ENCODE measurements at regions not wholly inside any gene's neighbourhood (a gene's known extent, or its start where the extent isn't known, plus 50 kb on each side); places are given as distances from the start of the nearest gene placed in this dataset.

DNA sequence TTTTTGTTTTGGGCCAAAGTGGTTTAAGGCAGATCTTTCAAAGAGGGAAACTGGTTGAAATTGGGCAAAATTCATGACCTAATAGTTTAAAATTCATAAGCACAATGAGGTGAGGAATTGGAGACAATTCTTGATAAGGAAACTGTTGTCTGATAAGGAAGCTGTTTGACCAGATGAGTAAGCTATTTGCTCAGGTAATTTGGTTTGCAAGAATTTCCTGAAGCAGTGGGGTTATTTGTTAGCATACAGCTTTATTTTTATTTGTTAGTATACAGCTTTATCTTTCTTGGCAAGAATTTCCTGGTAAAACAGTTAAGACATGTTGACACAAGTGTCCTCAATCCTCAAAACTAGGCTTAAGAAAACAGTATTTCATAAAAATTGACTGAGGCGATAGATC is 559.0 kb downstream of the GALC start:
- no peak overlapping the region for H3K4me3 ChIP-seq (ENCODE audit: insufficient read depth, low read depth, low read length, poor library complexity, severe bottlenecking)
- no peaks in the 10 kb centered on the region for H3K27me3 ChIP-seq (replicated peaks; ENCODE audit: control insufficient read depth, insufficient read depth, low read length, poor library complexity, severe bottlenecking)
- DNase-seq = no peak
- H3K9me3 ChIP-seq (ENCODE audit: control insufficient read depth, low read length) = no peaks in the 10 kb centered on the region
- H3K27ac ChIP-seq (ENCODE audit: insufficient read depth, low read length, poor library complexity, severe bottlenecking) = no peak overlapping the region
- no peaks in the 10 kb centered on the region for H3K36me3 ChIP-seq (ENCODE audit: control insufficient read depth, insufficient read depth, low read length)
- no peaks in the 10 kb centered on the region for H3K4me1 ChIP-seq (ENCODE audit: control insufficient read depth, insufficient read depth, low read length, poor library complexity, severe bottlenecking)

DNA sequence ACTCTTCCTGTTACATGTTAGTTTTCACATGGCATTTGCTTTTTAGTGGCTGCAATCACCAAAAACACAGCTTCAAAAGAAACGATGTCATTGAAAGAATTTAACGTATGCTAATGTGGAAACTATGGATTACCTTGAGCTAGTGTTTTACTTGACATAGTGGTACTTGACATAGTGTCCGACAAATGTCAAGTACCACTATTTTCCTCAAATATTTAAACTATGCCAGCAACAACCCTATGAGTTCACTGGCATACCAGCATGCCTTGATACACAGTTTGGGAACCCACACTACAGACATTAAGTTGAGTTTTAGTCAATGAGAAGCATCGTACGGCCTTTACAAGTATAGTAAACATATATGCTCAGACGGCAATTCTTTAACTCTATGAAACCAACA is 560.3 kb downstream of the GALC start:
- Histone ChIP-seq H3K27me3 (replicated peaks; ENCODE audit: control insufficient read depth, insufficient read depth, low read length, poor library complexity, severe bottlenecking) (no peaks in the 10 kb centered on the region), H3K36me3 (ENCODE audit: control insufficient read depth, insufficient read depth, low read length) (no peaks in the 10 kb centered on the region), H3K4me3 (ENCODE audit: insufficient read depth, low read depth, low read length, poor library complexity, severe bottlenecking) (no peak overlapping the region), H3K4me1 (ENCODE audit: control insufficient read depth, insufficient read depth, low read length, poor library complexity, severe bottlenecking) (no peaks in the 10 kb centered on the region), H3K9me3 (ENCODE audit: control insufficient read depth, low read length) (no peaks in the 10 kb centered on the region), H3K27ac (ENCODE audit: insufficient read depth, low read length, poor library complexity, severe bottlenecking) (no peak overlapping the region)
- no peak for DNase-seq

DNA sequence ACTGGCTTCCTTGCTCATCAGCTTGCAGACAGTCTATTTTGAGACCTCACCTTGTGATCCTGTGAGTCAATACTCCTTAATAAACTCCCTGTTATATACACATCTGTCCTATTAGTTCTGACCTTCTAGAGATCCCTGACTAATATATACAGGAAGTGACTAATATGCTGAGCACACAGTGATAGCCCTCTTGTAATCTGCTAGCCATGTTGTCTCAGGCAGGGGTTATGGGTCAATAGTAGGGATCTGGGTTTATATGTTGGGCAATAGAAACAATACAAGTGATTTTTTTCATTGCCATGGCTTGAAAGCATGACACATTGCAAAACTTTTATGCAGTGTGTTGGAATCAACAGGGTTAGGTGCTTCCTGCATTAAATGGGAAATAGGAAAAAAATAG is 562.2 kb downstream of the GALC start:
- H3K27me3 ChIP-seq (replicated peaks; ENCODE audit: control insufficient read depth, insufficient read depth, low read length, poor library complexity, severe bottlenecking) = no peaks in the 10 kb centered on the region
- no peaks in the 10 kb centered on the region for H3K36me3 ChIP-seq (ENCODE audit: control insufficient read depth, insufficient read depth, low read length)
- no peaks in the 10 kb centered on the region for H3K9me3 ChIP-seq (ENCODE audit: control insufficient read depth, low read length)
- H3K4me1 ChIP-seq (ENCODE audit: control insufficient read depth, insufficient read depth, low read length, poor library complexity, severe bottlenecking) = no peaks in the 10 kb centered on the region
- H3K4me3 ChIP-seq (ENCODE audit: insufficient read depth, low read depth, low read length, poor library complexity, severe bottlenecking) = no peak overlapping the region
- no peak overlapping the region for H3K27ac ChIP-seq (ENCODE audit: insufficient read depth, low read length, poor library complexity, severe bottlenecking)
- no peak for DNase-seq

DNA sequence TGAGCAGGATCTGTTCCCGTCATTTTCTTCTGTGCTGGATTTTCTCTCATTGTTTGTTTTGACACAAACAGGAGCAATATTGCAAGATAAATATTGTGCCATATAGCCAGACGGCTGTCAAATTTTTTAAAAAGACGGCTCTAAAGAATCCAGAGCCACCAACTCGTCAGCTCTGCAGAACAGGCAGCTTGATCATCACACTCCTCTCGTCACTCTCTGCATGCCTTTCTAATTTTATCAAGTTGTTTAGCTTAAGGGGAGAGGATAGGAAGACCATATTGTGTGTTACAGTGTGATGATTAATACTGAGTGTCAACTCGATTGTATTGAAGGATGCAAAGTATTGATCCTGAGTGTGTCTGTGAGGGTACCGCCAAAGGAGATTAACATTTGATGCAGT is 562.8 kb downstream of the GALC start:
- no peak for DNase-seq
- H3K27me3 ChIP-seq (replicated peaks; ENCODE audit: control insufficient read depth, insufficient read depth, low read length, poor library complexity, severe bottlenecking) = no peaks in the 10 kb centered on the region
- H3K27ac ChIP-seq (ENCODE audit: insufficient read depth, low read length, poor library complexity, severe bottlenecking) = no peak overlapping the region
- H3K36me3 ChIP-seq (ENCODE audit: control insufficient read depth, insufficient read depth, low read length) = no peaks in the 10 kb centered on the region
- no peak overlapping the region for H3K4me3 ChIP-seq (ENCODE audit: insufficient read depth, low read depth, low read length, poor library complexity, severe bottlenecking)
- no peaks in the 10 kb centered on the region for H3K9me3 ChIP-seq (ENCODE audit: control insufficient read depth, low read length)
- no peaks in the 10 kb centered on the region for H3K4me1 ChIP-seq (ENCODE audit: control insufficient read depth, insufficient read depth, low read length, poor library complexity, severe bottlenecking)

DNA sequence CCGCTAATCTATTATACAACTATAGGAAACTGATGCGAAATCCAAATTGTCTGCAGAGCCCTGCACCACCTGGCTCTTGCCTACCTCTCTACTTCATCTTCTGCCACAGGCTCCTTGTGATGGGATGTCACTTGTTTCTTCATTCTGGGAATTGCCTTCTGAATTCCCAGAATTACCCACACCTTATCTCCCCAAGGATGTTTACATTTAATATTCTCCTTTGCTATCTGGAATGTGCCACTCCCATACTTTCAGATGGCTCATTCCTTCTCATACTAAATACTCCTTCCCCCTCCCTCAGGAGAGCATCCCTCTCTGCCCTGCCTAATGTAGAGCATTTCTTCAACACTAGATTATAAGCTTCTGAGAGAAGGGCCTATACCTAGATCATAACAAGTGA is 573.1 kb downstream of the GALC start:
- Histone ChIP-seq H3K4me1 (ENCODE audit: control insufficient read depth, insufficient read depth, low read length, poor library complexity, severe bottlenecking) (no peaks in the 10 kb centered on the region), H3K27ac (ENCODE audit: insufficient read depth, low read length, poor library complexity, severe bottlenecking) (no peak overlapping the region), H3K4me3 (ENCODE audit: insufficient read depth, low read depth, low read length, poor library complexity, severe bottlenecking) (no peak overlapping the region), H3K36me3 (ENCODE audit: control insufficient read depth, insufficient read depth, low read length) (no peaks in the 10 kb centered on the region), H3K9me3 (ENCODE audit: control insufficient read depth, low read length) (no peaks in the 10 kb centered on the region), H3K27me3 (replicated peaks; ENCODE audit: control insufficient read depth, insufficient read depth, low read length, poor library complexity, severe bottlenecking) (no peaks in the 10 kb centered on the region)
- DNase-seq = no peak

DNA sequence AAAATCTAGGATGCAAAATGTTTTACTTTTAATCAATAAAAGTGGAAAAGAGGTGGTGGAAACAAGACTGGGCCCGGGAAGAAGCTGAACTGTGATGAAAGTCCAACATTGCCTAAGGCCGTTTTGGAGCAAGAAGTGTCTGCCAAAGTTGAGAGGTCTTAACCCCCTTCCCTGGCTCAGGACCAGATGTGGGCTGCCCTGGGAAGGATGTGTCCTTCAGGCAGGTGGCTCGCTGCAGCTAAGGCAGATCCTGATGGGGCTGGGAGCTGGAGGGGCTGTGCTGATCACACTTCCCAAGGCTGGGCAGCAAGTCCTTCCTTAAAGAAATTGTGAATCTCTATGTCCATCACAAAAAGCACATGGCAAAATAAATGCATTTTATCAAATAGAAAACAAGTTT is 581.6 kb downstream of the GALC start:
- Histone ChIP-seq H3K4me3 (ENCODE audit: insufficient read depth, low read depth, low read length, poor library complexity, severe bottlenecking) (no peak overlapping the region), H3K4me1 (ENCODE audit: control insufficient read depth, insufficient read depth, low read length, poor library complexity, severe bottlenecking) (no peaks in the 10 kb centered on the region), H3K27me3 (replicated peaks; ENCODE audit: control insufficient read depth, insufficient read depth, low read length, poor library complexity, severe bottlenecking) (no peaks in the 10 kb centered on the region), H3K36me3 (ENCODE audit: control insufficient read depth, insufficient read depth, low read length) (no peaks in the 10 kb centered on the region), H3K27ac (ENCODE audit: insufficient read depth, low read length, poor library complexity, severe bottlenecking) (no peak overlapping the region), H3K9me3 (ENCODE audit: control insufficient read depth, low read length) (no peaks in the 10 kb centered on the region)
- DNase-seq = no peak

DNA sequence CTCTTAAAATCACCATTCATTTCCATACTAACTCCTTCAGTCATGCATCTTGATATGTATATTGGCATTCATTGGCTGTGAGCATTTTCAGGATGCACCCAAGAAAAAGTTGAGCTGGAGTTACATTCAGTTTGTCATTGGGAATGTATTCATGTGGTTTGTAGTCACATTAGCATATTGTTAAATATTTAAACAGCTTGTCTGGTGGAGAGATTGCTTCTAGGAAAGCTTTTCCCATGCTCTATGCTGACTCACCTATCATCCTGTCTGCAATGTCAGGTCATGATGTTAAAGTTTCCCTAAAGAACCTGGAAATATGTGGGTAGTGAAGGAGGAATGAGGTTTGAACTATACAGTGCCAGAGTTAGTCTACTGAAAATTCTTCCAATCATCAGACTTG is 583.6 kb downstream of the GALC start:
- Histone ChIP-seq H3K4me1 (ENCODE audit: control insufficient read depth, insufficient read depth, low read length, poor library complexity, severe bottlenecking) (no peaks in the 10 kb centered on the region), H3K27me3 (replicated peaks; ENCODE audit: control insufficient read depth, insufficient read depth, low read length, poor library complexity, severe bottlenecking) (no peaks in the 10 kb centered on the region), H3K27ac (ENCODE audit: insufficient read depth, low read length, poor library complexity, severe bottlenecking) (no peak overlapping the region), H3K36me3 (ENCODE audit: control insufficient read depth, insufficient read depth, low read length) (no peaks in the 10 kb centered on the region), H3K4me3 (ENCODE audit: insufficient read depth, low read depth, low read length, poor library complexity, severe bottlenecking) (no peak overlapping the region), H3K9me3 (ENCODE audit: control insufficient read depth, low read length) (no peaks in the 10 kb centered on the region)
- no peak for DNase-seq

DNA sequence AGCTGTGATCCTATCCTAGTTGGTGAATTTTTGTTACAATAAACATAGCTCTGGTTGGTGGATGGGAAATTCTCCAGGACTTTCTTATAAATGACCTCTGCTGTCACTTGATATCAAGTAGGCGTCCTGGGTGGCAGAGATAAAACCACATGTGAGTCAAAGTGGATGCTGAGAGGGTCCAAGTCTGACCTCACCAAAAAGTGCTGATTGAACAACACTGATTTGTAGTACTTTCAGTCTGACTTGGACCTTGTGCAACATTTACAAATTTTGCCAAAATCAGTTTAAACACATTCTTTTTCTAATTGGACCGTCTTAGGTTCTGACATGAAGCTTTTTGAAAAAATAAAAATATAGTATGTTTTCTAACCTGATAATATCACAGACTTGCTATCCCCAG is 585.6 kb downstream of the GALC start:
- H3K4me3 ChIP-seq (ENCODE audit: insufficient read depth, low read depth, low read length, poor library complexity, severe bottlenecking) = no peak overlapping the region
- no peaks in the 10 kb centered on the region for H3K36me3 ChIP-seq (ENCODE audit: control insufficient read depth, insufficient read depth, low read length)
- DNase-seq = no peak
- H3K4me1 ChIP-seq (ENCODE audit: control insufficient read depth, insufficient read depth, low read length, poor library complexity, severe bottlenecking) = no peaks in the 10 kb centered on the region
- H3K27ac ChIP-seq (ENCODE audit: insufficient read depth, low read length, poor library complexity, severe bottlenecking) = no peak overlapping the region
- no peaks in the 10 kb centered on the region for H3K27me3 ChIP-seq (replicated peaks; ENCODE audit: control insufficient read depth, insufficient read depth, low read length, poor library complexity, severe bottlenecking)
- H3K9me3 ChIP-seq (ENCODE audit: control insufficient read depth, low read length) = no peaks in the 10 kb centered on the region

DNA sequence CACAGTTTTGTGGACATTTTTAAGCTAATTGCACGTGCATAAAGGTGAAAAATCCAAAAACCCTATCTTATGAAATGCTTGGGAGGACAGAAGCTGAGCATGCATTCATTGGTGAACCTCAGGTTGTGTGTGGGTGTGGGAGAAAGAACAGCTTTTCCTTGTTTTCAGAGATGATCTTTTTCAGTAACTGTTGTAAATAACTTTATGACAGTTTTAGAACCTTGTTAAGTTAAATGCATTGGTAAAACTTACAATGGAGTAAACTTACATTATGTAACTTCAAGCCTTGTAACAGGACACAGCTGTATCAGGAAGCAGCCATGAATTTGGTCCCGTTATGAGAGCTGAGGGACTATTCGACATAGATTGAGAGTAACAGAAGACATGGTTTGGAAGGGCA is 587.4 kb downstream of the GALC start:
- Histone ChIP-seq H3K9me3 (ENCODE audit: control insufficient read depth, low read length) (no peaks in the 10 kb centered on the region), H3K27ac (ENCODE audit: insufficient read depth, low read length, poor library complexity, severe bottlenecking) (no peak overlapping the region), H3K4me1 (ENCODE audit: control insufficient read depth, insufficient read depth, low read length, poor library complexity, severe bottlenecking) (no peaks in the 10 kb centered on the region), H3K36me3 (ENCODE audit: control insufficient read depth, insufficient read depth, low read length) (no peaks in the 10 kb centered on the region), H3K27me3 (replicated peaks; ENCODE audit: control insufficient read depth, insufficient read depth, low read length, poor library complexity, severe bottlenecking) (no peaks in the 10 kb centered on the region), H3K4me3 (ENCODE audit: insufficient read depth, low read depth, low read length, poor library complexity, severe bottlenecking) (no peak overlapping the region)
- no peak for DNase-seq

DNA sequence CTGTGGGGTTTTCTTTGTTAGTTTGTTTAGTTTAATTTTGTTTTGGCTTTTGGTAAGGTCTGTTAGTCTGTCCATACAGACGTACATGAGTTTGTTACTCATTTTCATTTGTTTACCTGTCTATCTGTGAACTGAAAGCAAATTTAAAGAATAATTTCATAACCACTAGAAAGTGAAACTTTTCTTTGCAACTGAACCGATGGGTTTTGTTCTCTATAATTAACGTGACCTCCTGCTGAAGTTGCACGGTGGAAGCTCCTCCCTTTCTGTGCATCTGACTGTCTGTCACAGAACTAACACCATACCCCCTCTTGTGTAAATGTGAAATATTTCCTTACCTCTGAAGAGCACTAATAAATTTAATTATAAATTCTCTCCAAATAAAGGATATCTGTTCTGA is 595.5 kb downstream of the GALC start:
- no peaks in the 10 kb centered on the region for H3K4me1 ChIP-seq (ENCODE audit: control insufficient read depth, insufficient read depth, low read length, poor library complexity, severe bottlenecking)
- no peak for DNase-seq
- H3K4me3 ChIP-seq (ENCODE audit: insufficient read depth, low read depth, low read length, poor library complexity, severe bottlenecking) = no peak overlapping the region
- H3K27me3 ChIP-seq (replicated peaks; ENCODE audit: control insufficient read depth, insufficient read depth, low read length, poor library complexity, severe bottlenecking) = no peaks in the 10 kb centered on the region
- H3K27ac ChIP-seq (ENCODE audit: insufficient read depth, low read length, poor library complexity, severe bottlenecking) = no peak overlapping the region
- no peaks in the 10 kb centered on the region for H3K9me3 ChIP-seq (ENCODE audit: control insufficient read depth, low read length)
- no peaks in the 10 kb centered on the region for H3K36me3 ChIP-seq (ENCODE audit: control insufficient read depth, insufficient read depth, low read length)

DNA sequence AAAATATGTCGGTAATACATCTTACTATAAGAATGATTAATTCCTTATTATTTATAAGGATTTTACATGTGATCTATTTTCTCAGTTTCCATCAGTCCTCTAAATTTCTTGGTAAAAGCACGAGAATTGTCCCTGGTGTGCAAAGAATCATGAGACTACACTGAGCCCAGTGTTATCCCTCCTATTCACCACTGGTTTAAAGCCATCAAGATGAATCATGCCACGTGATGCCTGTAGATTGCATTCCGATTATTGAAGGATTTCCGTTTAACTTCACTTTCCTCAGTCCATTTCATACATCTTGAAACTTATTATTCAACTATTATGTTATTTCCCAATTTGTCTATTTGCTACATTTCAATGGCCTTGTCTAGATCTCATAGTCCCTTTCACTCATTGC is 601.9 kb downstream of the GALC start:
- Histone ChIP-seq H3K4me3 (ENCODE audit: insufficient read depth, low read depth, low read length, poor library complexity, severe bottlenecking) (no peak overlapping the region), H3K27ac (ENCODE audit: insufficient read depth, low read length, poor library complexity, severe bottlenecking) (no peak overlapping the region), H3K4me1 (ENCODE audit: control insufficient read depth, insufficient read depth, low read length, poor library complexity, severe bottlenecking) (no peaks in the 10 kb centered on the region), H3K36me3 (ENCODE audit: control insufficient read depth, insufficient read depth, low read length) (no peaks in the 10 kb centered on the region), H3K9me3 (ENCODE audit: control insufficient read depth, low read length) (no peaks in the 10 kb centered on the region), H3K27me3 (replicated peaks; ENCODE audit: control insufficient read depth, insufficient read depth, low read length, poor library complexity, severe bottlenecking) (no peaks in the 10 kb centered on the region)
- no peak for DNase-seq
